Prostate gland (tissue), 2 donors: ENCODE measurements at regions not wholly inside any gene's neighbourhood (a gene's known extent, or its start where the extent isn't known, plus 50 kb on each side); places are given as distances from the start of the nearest gene placed in this dataset.

ENCODE experiments used
- POLR2A ChIP-seq: fragments of 450-650 bp; IDR thresholded peaks from one replicate; pipeline ENCODE4 v1.6.1; 2016; ENCODE audit warnings: antibody characterized with exemption, mild to moderate bottlenecking
- POLR2AphosphoS5 ChIP-seq: sonication (generic); formaldehyde crosslinking; IDR thresholded peaks from one replicate; pipeline ENCODE4 v1.6.1; 2017; ENCODE audit warnings: antibody characterized with exemption
- TF ChIP-seq, protein P1 (sequence below), 4 experiments: fragments of 200-600 bp in 2 of 4; fragments of 450-650 bp in 2 of 4; sonication (generic) in 2 of 4; IDR thresholded peaks; 1 replicate in 3 of 4; 2 replicates in 1 of 4; pipeline ENCODE4 v1.5.1; 2016 to 2019; ENCODE audit warnings: antibody characterized with exemption in 4 of 4, mild to moderate bottlenecking in 2 of 4, moderate library complexity in 2 of 4

DNA sequence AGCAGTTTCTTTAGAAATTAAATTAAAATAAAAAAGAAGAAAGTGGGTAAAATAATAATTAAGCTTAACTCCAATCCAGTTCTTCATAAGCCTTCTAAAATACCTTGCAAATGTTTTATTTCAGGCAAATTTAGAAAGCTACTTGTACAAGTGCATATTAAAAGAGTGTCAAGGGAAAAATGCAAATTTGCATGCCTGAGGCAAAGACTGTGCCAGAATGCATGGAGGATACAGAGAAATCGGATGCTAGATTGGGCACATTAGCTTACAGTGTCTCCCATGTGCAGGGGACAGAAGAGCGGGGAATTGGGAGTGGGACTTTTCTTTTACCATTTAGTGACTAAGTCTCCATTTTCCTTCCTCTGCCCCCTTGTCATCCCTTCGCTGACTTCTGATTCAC lies 173.0 kb upstream of the NWD2 start:
- TF ChIP-seq, protein P1, sequence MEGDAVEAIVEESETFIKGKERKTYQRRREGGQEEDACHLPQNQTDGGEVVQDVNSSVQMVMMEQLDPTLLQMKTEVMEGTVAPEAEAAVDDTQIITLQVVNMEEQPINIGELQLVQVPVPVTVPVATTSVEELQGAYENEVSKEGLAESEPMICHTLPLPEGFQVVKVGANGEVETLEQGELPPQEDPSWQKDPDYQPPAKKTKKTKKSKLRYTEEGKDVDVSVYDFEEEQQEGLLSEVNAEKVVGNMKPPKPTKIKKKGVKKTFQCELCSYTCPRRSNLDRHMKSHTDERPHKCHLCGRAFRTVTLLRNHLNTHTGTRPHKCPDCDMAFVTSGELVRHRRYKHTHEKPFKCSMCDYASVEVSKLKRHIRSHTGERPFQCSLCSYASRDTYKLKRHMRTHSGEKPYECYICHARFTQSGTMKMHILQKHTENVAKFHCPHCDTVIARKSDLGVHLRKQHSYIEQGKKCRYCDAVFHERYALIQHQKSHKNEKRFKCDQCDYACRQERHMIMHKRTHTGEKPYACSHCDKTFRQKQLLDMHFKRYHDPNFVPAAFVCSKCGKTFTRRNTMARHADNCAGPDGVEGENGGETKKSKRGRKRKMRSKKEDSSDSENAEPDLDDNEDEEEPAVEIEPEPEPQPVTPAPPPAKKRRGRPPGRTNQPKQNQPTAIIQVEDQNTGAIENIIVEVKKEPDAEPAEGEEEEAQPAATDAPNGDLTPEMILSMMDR (IDR thresholded peaks at IDR 0.05): no peak
- TF ChIP-seq POLR2A (no peak), POLR2AphosphoS5 (no peak)
